ENCODE measurements at regions not wholly inside any gene's neighbourhood (a gene's known extent, or its start where the extent isn't known, plus 50 kb on each side); places are given as distances from the start of the nearest gene placed in this dataset.
"Not testable (repeated sequence)": the region's sequence is repeated elsewhere in the genome, so short reads cannot be mapped to it uniquely, and the experiment has no call there.

- DNase-seq, result no peak
- Histone ChIP-seq H3K36me3 (ENCODE audit: insufficient read depth, low read length) (no peaks in the 10 kb centered on the region), H3K9me3 (ENCODE audit: low read length) (no peaks in the 10 kb centered on the region), H3K4me1 (ENCODE audit: insufficient read depth, low read length) (no peaks in the 10 kb centered on the region), H3K4me3 (ENCODE audit: low read length) (no peak overlapping the region), H3K27ac (ENCODE audit: low read depth, low read length) (no peak overlapping the region), H3K27me3 (ENCODE audit: insufficient read depth, low read length, poor library complexity, severe bottlenecking) (no peaks in the 10 kb centered on the region)
- H3K4me3 Mint-ChIP-seq, result no peak overlapping the region
- ChIA-PET CTCF (no interaction called here), POLR2A (no interaction called here)
- no peaks in the 10 kb centered on the region for H3K36me3 Mint-ChIP-seq
- H3K4me1 Mint-ChIP-seq, result no peaks in the 10 kb centered on the region
- H3K27me3 Mint-ChIP-seq, result peaks cover 5 to 13% of the 10 kb centered on the region in 2 donors
- H3K9me3 Mint-ChIP-seq, result peaks cover 0 to 3% (median 0%) of the 10 kb centered on the region in 5 donors
- no peak overlapping the region for H3K27ac Mint-ChIP-seq
Observed at GRCh38 chr21:35467566-35467965, 418.5 kb upstream of the RUNX1 start.

- POLR2A ChIA-PET; H3K27me3 ChIP-seq (ENCODE audit: insufficient read depth, low read length, poor library complexity, severe bottlenecking); H3K4me1 ChIP-seq (ENCODE audit: insufficient read depth, low read length); DNase-seq; H3K9me3 Mint-ChIP-seq; H3K36me3 ChIP-seq (ENCODE audit: insufficient read depth, low read length); H3K27ac ChIP-seq (ENCODE audit: low read depth, low read length); H3K36me3 Mint-ChIP-seq; CTCF ChIA-PET; H3K27ac Mint-ChIP-seq; H3K4me1 Mint-ChIP-seq; H3K27me3 Mint-ChIP-seq; H3K9me3 ChIP-seq (ENCODE audit: low read length); H3K4me3 ChIP-seq (ENCODE audit: low read length); H3K4me3 Mint-ChIP-seq: not testable (repeated sequence)
Observed at GRCh38 chr21:35466681-35467080, 417.6 kb upstream of the RUNX1 start.

GRCh38 chr21:35465741-35466140, 416.6 kb upstream of the RUNX1 start:
- H3K36me3 Mint-ChIP-seq, result no peaks in the 10 kb centered on the region
- ChIA-PET CTCF (no interaction called here), POLR2A (no interaction called here)
- H3K27ac ChIP-seq (ENCODE audit: low read depth, low read length), result no peak overlapping the region
- peaks cover 0 to 3% (median 0%) of the 10 kb centered on the region in 5 donors for H3K9me3 Mint-ChIP-seq
- peaks cover 5% of the 10 kb centered on the region in 2 donors for H3K27me3 Mint-ChIP-seq
- no peaks in the 10 kb centered on the region for H3K36me3 ChIP-seq (ENCODE audit: insufficient read depth, low read length)
- H3K27me3 ChIP-seq (ENCODE audit: insufficient read depth, low read length, poor library complexity, severe bottlenecking), result no peaks in the 10 kb centered on the region
- no peaks in the 10 kb centered on the region for H3K4me1 ChIP-seq (ENCODE audit: insufficient read depth, low read length)
- no peak overlapping the region for H3K27ac Mint-ChIP-seq
- H3K4me1 Mint-ChIP-seq, result no peaks in the 10 kb centered on the region
- DNase-seq, result no peak
- H3K4me3 ChIP-seq (ENCODE audit: low read length), result no peak overlapping the region
- no peaks in the 10 kb centered on the region for H3K9me3 ChIP-seq (ENCODE audit: low read length)
- H3K4me3 Mint-ChIP-seq, result no peak overlapping the region

- CTCF ChIA-PET, result no interaction called here
- Histone ChIP-seq H3K4me1 (ENCODE audit: insufficient read depth, low read length) (no peaks in the 10 kb centered on the region), H3K27me3 (ENCODE audit: insufficient read depth, low read length, poor library complexity, severe bottlenecking) (no peaks in the 10 kb centered on the region), H3K4me3 (ENCODE audit: low read length) (no peak overlapping the region), H3K27ac (ENCODE audit: low read depth, low read length) (no peak overlapping the region), H3K9me3 (ENCODE audit: low read length) (no peaks in the 10 kb centered on the region), H3K36me3 (ENCODE audit: insufficient read depth, low read length) (no peaks in the 10 kb centered on the region)
- DNase-seq, result no peak
- Mint-ChIP-seq H3K4me1 (no peaks in the 10 kb centered on the region), H3K36me3 (no peaks in the 10 kb centered on the region), H3K4me3 (no peak overlapping the region), H3K27me3 (peaks cover 4 to 14% of the 10 kb centered on the region in 2 donors), H3K27ac (no peak overlapping the region), H3K9me3 (peaks cover 0 to 2% (median 0%) of the 10 kb centered on the region in 5 donors)
- POLR2A ChIA-PET, result no interaction called here
Observed at GRCh38 chr21:35461700-35462099, 412.6 kb upstream of the RUNX1 start.

- H3K4me1 Mint-ChIP-seq, result no peaks in the 10 kb centered on the region
- CTCF ChIA-PET, result no interaction called here
- H3K27ac ChIP-seq (ENCODE audit: low read depth, low read length), result no peak overlapping the region
- POLR2A ChIA-PET, result no interaction called here
- no peaks in the 10 kb centered on the region for H3K36me3 ChIP-seq (ENCODE audit: insufficient read depth, low read length)
- H3K4me3 Mint-ChIP-seq, result no peak overlapping the region
- H3K9me3 Mint-ChIP-seq, result no peaks in the 10 kb centered on the region
- no peak overlapping the region for H3K4me3 ChIP-seq (ENCODE audit: low read length)
- DNase-seq, result no peak
- H3K27me3 ChIP-seq (ENCODE audit: insufficient read depth, low read length, poor library complexity, severe bottlenecking), result no peaks in the 10 kb centered on the region
- no peaks in the 10 kb centered on the region for H3K9me3 ChIP-seq (ENCODE audit: low read length)
- H3K4me1 ChIP-seq (ENCODE audit: insufficient read depth, low read length), result no peaks in the 10 kb centered on the region
- no peaks in the 10 kb centered on the region for H3K36me3 Mint-ChIP-seq
- H3K27me3 Mint-ChIP-seq, result peaks cover 4 to 17% of the 10 kb centered on the region in 2 donors
- no peak overlapping the region for H3K27ac Mint-ChIP-seq
Observed at GRCh38 chr21:35460441-35460840, 411.3 kb upstream of the RUNX1 start.

- ChIA-PET CTCF (no interaction called here), POLR2A (no interaction called here)
- DNase-seq, result no peak
- Histone ChIP-seq H3K4me1 (ENCODE audit: insufficient read depth, low read length) (no peaks in the 10 kb centered on the region), H3K36me3 (ENCODE audit: insufficient read depth, low read length) (no peaks in the 10 kb centered on the region), H3K9me3 (ENCODE audit: low read length) (no peaks in the 10 kb centered on the region), H3K27ac (ENCODE audit: low read depth, low read length) (no peak overlapping the region), H3K27me3 (ENCODE audit: insufficient read depth, low read length, poor library complexity, severe bottlenecking) (no peaks in the 10 kb centered on the region), H3K4me3 (ENCODE audit: low read length) (no peak overlapping the region)
- Mint-ChIP-seq H3K36me3 (no peaks in the 10 kb centered on the region), H3K4me3 (no peak overlapping the region), H3K27ac (no peak overlapping the region), H3K27me3 (peaks cover 4 to 23% of the 10 kb centered on the region in 2 donors), H3K4me1 (no peaks in the 10 kb centered on the region), H3K9me3 (no peaks in the 10 kb centered on the region)
Observed at GRCh38 chr21:35458405-35458804, 409.3 kb upstream of the RUNX1 start.

GRCh38 chr21:35457097-35457804, 408.1 kb upstream of the RUNX1 start:
- Histone ChIP-seq H3K4me3 (ENCODE audit: low read length) (no peak overlapping the region), H3K4me1 (ENCODE audit: insufficient read depth, low read length) (no peaks in the 10 kb centered on the region), H3K9me3 (ENCODE audit: low read length) (no peaks in the 10 kb centered on the region), H3K27ac (ENCODE audit: low read depth, low read length) (no peak overlapping the region), H3K36me3 (ENCODE audit: insufficient read depth, low read length) (no peaks in the 10 kb centered on the region), H3K27me3 (ENCODE audit: insufficient read depth, low read length, poor library complexity, severe bottlenecking) (no peaks in the 10 kb centered on the region)
- no peak overlapping the region for H3K4me3 Mint-ChIP-seq
- no peak for DNase-seq
- peaks cover 6 to 30% of the 10 kb centered on the region in 2 donors for H3K27me3 Mint-ChIP-seq
- POLR2A ChIA-PET, result no interaction called here
- no peak overlapping the region for H3K27ac Mint-ChIP-seq
- CTCF ChIA-PET, result no interaction called here
- peaks cover 0 to 1% (median 0%) of the 10 kb centered on the region in 5 donors for H3K9me3 Mint-ChIP-seq
- H3K36me3 Mint-ChIP-seq, result peaks cover 0 to under 1% (median 0%) of the 10 kb centered on the region in 3 donors
- H3K4me1 Mint-ChIP-seq, result no peaks in the 10 kb centered on the region

- no peak overlapping the region for H3K4me3 Mint-ChIP-seq
- Histone ChIP-seq H3K27ac (ENCODE audit: low read depth, low read length) (no peak overlapping the region), H3K9me3 (ENCODE audit: low read length) (no peaks in the 10 kb centered on the region), H3K27me3 (ENCODE audit: insufficient read depth, low read length, poor library complexity, severe bottlenecking) (no peaks in the 10 kb centered on the region), H3K4me1 (ENCODE audit: insufficient read depth, low read length) (no peaks in the 10 kb centered on the region), H3K4me3 (ENCODE audit: low read length) (no peak overlapping the region), H3K36me3 (ENCODE audit: insufficient read depth, low read length) (no peaks in the 10 kb centered on the region)
- peaks cover 0 to 8% (median 1%) of the 10 kb centered on the region in 5 donors for H3K9me3 Mint-ChIP-seq
- H3K4me1 Mint-ChIP-seq, result no peaks in the 10 kb centered on the region
- no peak for DNase-seq
- ChIA-PET CTCF (no interaction called here), POLR2A (no interaction called here)
- H3K27ac Mint-ChIP-seq, result no peak overlapping the region
- peaks cover 10 to 47% of the 10 kb centered on the region in 2 donors for H3K27me3 Mint-ChIP-seq
- peaks cover 0 to 5% (median 0%) of the 10 kb centered on the region in 3 donors for H3K36me3 Mint-ChIP-seq
Observed at GRCh38 chr21:35451276-35451675, 402.2 kb upstream of the RUNX1 start.

Data from CD8-positive, alpha-beta memory T cell (primary cell).